HG02763 (cell line): ENCODE measurements at regions not wholly inside any gene's neighbourhood (a gene's known extent, or its start where the extent isn't known, plus 50 kb on each side); places are given as distances from the start of the nearest gene placed in this dataset.
"Not testable (repeated sequence)": the region's sequence is repeated elsewhere in the genome, so short reads cannot be mapped to it uniquely, and the experiment has no call there.

Experiments
- ATAC-seq: cut with Tn5 transposase; IDR thresholded peaks from one replicate; pipeline ENCODE4 v1.9.1; 2021; ENCODE audit warnings: mild to moderate bottlenecking, moderate library complexity; ENCODE audit not compliant: unreplicated experiment

- no peak for ATAC-seq
Measured at GRCh38 chr10:131577786-131578471, 266.4 kb upstream of the TCERG1L start.

GRCh38 chr10:131578472-131578970, 267.0 kb upstream of the TCERG1L start:
- no peak for ATAC-seq

- ATAC-seq, result no peak
Measured at GRCh38 chr10:131579251-131580071, 267.9 kb upstream of the TCERG1L start.

- ATAC-seq, result no peak
Measured at GRCh38 chr10:131580076-131580652, 268.6 kb upstream of the TCERG1L start.

- ATAC-seq, result no peak
Measured at GRCh38 chr10:131580674-131581073, 269.2 kb upstream of the TCERG1L start.

GRCh38 chr10:131581547-131581946, 270.0 kb upstream of the TCERG1L start:
- not testable (repeated sequence) for ATAC-seq

- ATAC-seq, result no peak
Measured at GRCh38 chr10:131584287-131584686, 272.8 kb upstream of the TCERG1L start.

- ATAC-seq, result no peak
Measured at GRCh38 chr10:131585761-131586160, 274.2 kb upstream of the TCERG1L start.

GRCh38 chr10:131586958-131587357, 275.4 kb upstream of the TCERG1L start:
- ATAC-seq, result no peak

GRCh38 chr10:131587976-131588680, 276.6 kb upstream of the TCERG1L start:
- no peak for ATAC-seq

GRCh38 chr10:131588704-131589220, 277.2 kb upstream of the TCERG1L start:
- no peak for ATAC-seq

- ATAC-seq, result no peak
Measured at GRCh38 chr10:131590567-131590966, 279.0 kb upstream of the TCERG1L start.

GRCh38 chr10:131591936-131592335, 280.4 kb upstream of the TCERG1L start:
- ATAC-seq, result no peak

- no peak for ATAC-seq
Measured at GRCh38 chr10:131609176-131609575, 291.6 kb upstream of the PPP2R2D start.

GRCh38 chr10:131615150-131615549, 285.7 kb upstream of the PPP2R2D start:
- ATAC-seq, result no peak

- no peak for ATAC-seq
Measured at GRCh38 chr10:131616040-131616439, 284.8 kb upstream of the PPP2R2D start.

GRCh38 chr10:131617113-131617858, 283.5 kb upstream of the PPP2R2D start:
- no peak for ATAC-seq

GRCh38 chr10:131618587-131619267, 282.1 kb upstream of the PPP2R2D start:
- ATAC-seq, result no peak

GRCh38 chr10:131620314-131620713, 280.5 kb upstream of the PPP2R2D start:
- ATAC-seq, result no peak

GRCh38 chr10:131620904-131621303, 279.9 kb upstream of the PPP2R2D start:
- no peak for ATAC-seq
